SHP77 treated with DMSO at 0.1 percent for 48 hours (cell line): ENCODE measurements at regions not wholly inside any gene's neighbourhood (a gene's known extent, or its start where the extent isn't known, plus 50 kb on each side); places are given as distances from the start of the nearest gene placed in this dataset.
"Not testable (repeated sequence)": the region's sequence is repeated elsewhere in the genome, so short reads cannot be mapped to it uniquely, and the experiment has no call there.

Experiments used
- DNase-seq: peaks from one replicate; lab custom pipeline; 2025; lab: John Stamatoyannopoulos, UW

DNA sequence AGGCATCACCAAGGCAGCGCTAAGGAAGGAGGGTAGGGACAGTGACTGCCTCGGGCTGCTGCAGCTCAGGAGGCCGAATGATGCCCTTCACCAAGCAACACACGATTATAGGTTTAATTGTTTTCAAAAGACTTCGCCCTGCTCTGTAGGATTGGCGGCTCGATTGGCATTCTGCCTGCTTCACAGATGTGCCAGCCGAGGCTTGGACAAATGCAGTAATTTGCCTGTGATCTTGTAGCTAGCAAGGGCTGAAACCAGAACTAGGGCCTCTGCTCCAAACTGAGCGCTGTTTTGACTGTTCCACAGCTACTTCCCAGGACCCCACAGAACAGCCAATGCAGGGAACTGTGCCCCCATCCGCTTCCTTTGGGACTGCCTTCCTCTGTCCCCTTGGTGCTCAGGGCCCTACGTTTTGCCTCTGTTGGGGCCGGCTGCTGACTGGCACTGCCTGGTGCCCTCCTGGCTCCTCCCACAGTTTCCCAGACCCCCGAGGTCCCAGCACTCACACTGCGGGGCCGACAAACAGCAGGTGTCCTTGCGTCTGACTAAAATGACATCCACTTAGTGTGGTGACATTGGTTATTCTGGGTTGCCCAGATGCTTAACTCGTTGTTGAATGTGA, 62.6 kb upstream of the EN2 start:
- no peak for DNase-seq

DNA sequence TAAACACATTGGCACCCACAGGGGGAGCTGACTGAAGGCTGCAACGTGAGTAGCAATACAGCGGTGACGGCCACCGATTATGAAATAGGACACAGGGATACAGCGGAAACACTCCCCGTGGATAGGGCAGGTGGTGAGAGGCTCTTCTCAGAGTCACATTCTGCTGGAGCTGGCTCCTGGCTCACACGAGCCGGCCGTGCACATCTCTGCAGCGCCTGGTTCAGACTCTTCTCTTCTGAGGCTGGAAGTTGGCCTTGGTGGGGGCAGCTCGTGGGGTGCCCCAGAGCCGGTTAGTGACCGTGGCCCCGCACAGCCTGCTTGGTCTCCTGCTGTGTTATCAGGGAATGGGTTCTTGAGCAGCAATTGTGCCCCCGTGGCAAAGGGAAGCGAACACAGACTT, 61.3 kb upstream of the EN2 start:
- no peak for DNase-seq

GRCh38 chr7:155397758-155398714, 59.9 kb upstream of the EN2 start:
- DNase-seq: not testable (repeated sequence)

- no peak for DNase-seq
These were observed 59.0 kb upstream of the EN2 start for GRCh38 chr7:155398944-155399343.

GRCh38 chr7:155399577-155399976, 58.4 kb upstream of the EN2 start:
- no peak for DNase-seq

GRCh38 chr7:155401231-155401630, 56.7 kb upstream of the EN2 start:
- no peak for DNase-seq

DNA sequence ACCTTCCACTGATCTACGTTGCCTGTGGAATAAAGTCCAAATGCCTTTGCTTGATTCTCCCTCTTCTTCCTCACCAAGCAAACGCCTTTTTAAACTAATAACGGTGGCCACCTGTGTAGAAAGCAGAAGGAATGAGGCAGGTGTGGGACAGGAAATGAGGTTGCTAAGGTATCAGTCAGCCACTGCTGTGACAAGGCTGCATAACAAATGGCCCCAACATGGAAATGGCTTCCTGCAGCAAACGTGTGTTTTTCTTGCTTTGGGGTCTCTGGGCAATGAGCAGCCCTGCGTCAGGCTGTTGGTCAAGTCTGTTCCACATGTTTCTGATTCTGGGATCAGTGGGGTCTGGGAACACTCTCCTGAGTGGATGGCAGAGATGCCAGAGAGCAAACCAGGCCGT, 56.0 kb upstream of the EN2 start:
- DNase-seq: no peak

GRCh38 chr7:155402941-155403340, 55.0 kb upstream of the EN2 start:
- DNase-seq: no peak

GRCh38 chr7:155404976-155405375, 53.0 kb upstream of the EN2 start:
- no peak for DNase-seq

DNA sequence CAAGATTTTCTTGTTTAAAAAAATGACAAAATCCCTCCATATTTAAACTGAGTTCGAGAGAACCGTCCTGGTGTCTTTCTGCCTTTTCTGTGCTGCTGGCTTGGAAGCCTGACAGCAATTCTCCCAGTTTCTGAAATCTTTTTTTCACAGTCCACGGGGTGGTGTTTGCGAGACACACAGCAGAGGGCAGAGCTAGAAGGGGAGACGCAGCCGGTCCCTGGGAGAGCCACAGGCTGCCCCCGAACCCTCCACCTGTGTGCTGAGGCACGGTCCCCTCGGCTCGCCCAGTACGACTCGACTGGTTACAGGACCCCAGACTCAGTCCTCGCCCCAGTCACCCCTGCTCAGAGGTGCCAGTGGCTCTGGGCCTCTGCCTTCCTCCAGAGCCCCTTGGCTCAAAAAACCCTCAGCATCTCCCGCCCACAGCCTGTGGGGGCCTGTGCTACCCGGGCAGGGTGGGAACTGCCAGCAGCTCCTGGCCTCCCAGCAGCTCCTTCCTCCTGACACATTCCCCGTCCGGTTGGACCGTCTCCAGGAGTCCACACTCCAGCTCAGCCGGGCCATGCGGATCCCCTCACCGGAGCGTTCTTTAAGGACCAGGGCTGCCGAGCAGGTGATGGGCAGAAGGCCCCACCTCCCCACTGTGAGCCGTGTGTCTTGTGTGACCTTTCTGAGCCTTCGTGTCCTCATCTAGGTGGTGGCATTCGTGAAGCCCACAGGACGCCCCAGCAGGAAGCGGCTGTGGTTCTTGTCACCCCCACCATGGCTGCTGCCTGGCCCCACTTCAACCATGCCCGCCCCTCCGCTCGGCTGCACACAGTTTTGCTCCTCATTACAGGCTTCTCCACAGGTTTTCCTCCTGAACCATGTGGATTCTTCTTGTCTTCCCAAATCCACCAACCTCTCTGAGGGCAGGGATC, 52.3 kb upstream of the EN2 start:
- DNase-seq: no peak

GRCh38 chr7:155407799-155408198, 50.1 kb upstream of the EN2 start:
- no peak for DNase-seq
